HepG2 (cell line): ENCODE measurements at regions not wholly inside any gene's neighbourhood (a gene's known extent, or its start where the extent isn't known, plus 50 kb on each side); places are given as distances from the start of the nearest gene placed in this dataset.

Experiments
- ARNTL ChIP-seq: sonication (generic); formaldehyde crosslinking; IDR thresholded peaks from 2 replicates; pipeline ENCODE4 v1.4.0; 2020; ENCODE audit warnings: mild to moderate bottlenecking, missing genetic modification reagents
- ATF7-NPFF ChIP-seq: sonication (generic); formaldehyde crosslinking; IDR thresholded peaks from 2 replicates; pipeline ENCODE4 v1.8.1; 2023; ENCODE audit warnings: mild to moderate bottlenecking, low read depth, missing genetic modification reagents, moderate library complexity
- CHD2 ChIP-seq: IDR thresholded peaks from 2 replicates; pipeline ENCODE4 v1.6.1; 2011; ENCODE audit warnings: low read depth, low read length, improper control_type of control experiment
- EZH2 ChIP-seq: conservative IDR thresholded peaks from 2 replicates; pipeline ENCODE4 v1.6.1; 2012; ENCODE audit warnings: mild to moderate bottlenecking, low read depth, low read length, moderate library complexity
- POLR2A ChIP-seq, 2 experiments: IDR thresholded peaks; 2 replicates each; pipeline ENCODE4 v1.6.1; 2011; ENCODE audit warnings: low read depth in 2 of 2, low read length in 2 of 2, mild to moderate bottlenecking in 1 of 2, moderate library complexity in 1 of 2; ENCODE audit not compliant: insufficient read depth in 1 of 2
- SMAD1 ChIP-seq: sonication (generic); formaldehyde crosslinking; IDR thresholded peaks from 2 replicates; pipeline ENCODE4 v1.4.0; 2020; ENCODE audit warnings: missing genetic modification reagents, low read depth, mild to moderate bottlenecking, borderline replicate concordance
- TF ChIP-seq, protein P1 (sequence below): sonication (generic); formaldehyde crosslinking; IDR thresholded peaks from 2 replicates; pipeline ENCODE4 v1.5.0; 2020; ENCODE audit warnings: mild to moderate bottlenecking, missing genetic modification reagents, moderate library complexity

GRCh38 chr7:51817694-51818225, 501.2 kb upstream of the COBL start:
- TF ChIP-seq ARNTL (CRISPR knock-in tag) (no peak), SMAD1 (CRISPR knock-in tag) (no peak), EZH2 (no peak), CHD2 (no peak), POLR2A (IDR thresholded peaks at IDR 0.05; ENCODE audit: insufficient read depth in 1 of 2, low read depth in 2 of 2, low read length in 2 of 2) (no peak), ATF7-NPFF (CRISPR knock-in tag) (no peak)
- TF ChIP-seq, protein P1, sequence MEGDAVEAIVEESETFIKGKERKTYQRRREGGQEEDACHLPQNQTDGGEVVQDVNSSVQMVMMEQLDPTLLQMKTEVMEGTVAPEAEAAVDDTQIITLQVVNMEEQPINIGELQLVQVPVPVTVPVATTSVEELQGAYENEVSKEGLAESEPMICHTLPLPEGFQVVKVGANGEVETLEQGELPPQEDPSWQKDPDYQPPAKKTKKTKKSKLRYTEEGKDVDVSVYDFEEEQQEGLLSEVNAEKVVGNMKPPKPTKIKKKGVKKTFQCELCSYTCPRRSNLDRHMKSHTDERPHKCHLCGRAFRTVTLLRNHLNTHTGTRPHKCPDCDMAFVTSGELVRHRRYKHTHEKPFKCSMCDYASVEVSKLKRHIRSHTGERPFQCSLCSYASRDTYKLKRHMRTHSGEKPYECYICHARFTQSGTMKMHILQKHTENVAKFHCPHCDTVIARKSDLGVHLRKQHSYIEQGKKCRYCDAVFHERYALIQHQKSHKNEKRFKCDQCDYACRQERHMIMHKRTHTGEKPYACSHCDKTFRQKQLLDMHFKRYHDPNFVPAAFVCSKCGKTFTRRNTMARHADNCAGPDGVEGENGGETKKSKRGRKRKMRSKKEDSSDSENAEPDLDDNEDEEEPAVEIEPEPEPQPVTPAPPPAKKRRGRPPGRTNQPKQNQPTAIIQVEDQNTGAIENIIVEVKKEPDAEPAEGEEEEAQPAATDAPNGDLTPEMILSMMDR (CRISPR knock-in tag): no peak
